Urothelium cell line (cell line): ENCODE measurements at regions not wholly inside any gene's neighbourhood (a gene's known extent, or its start where the extent isn't known, plus 50 kb on each side); places are given as distances from the start of the nearest gene placed in this dataset.

Source experiments
- DNase-seq: peaks from one replicate; pipeline ENCODE4 v3.0.0; 2011; ENCODE audit warnings: low spot score, mixed read lengths
- FAIRE-seq: peaks from 2 replicates; lab custom pipeline; 2011; peaks lifted over from hg19 to GRCh38; lab: Jason Lieb, UNC

DNA sequence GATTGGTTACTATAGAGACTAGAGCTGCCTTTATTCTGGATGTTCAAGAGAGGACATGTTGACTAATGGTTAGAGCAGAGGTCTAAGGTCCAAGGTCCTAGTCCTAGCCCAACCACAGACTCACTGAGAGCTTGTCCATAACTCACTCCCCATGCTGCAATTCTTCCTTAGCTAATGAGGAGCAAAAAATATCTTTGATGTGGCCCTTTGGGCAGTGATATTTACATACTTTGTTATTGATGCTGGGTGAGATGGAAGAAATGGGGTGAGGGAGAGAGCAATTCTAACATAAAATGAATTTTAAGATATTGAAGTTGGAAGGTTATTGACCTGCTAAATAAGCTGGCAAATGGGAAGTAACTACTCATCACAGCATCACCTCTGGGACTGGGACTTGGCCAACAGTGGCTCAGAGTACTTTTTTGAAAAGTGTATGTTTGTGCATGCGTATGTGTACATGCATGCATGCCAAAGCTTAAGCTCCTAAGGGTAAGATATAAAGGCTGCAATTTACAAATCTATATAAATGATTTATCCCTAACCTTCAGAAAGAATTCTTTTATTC is 58.0 kb upstream of the ANKRD55 start:
- DNase-seq (no peak), FAIRE-seq (no peak)

DNA sequence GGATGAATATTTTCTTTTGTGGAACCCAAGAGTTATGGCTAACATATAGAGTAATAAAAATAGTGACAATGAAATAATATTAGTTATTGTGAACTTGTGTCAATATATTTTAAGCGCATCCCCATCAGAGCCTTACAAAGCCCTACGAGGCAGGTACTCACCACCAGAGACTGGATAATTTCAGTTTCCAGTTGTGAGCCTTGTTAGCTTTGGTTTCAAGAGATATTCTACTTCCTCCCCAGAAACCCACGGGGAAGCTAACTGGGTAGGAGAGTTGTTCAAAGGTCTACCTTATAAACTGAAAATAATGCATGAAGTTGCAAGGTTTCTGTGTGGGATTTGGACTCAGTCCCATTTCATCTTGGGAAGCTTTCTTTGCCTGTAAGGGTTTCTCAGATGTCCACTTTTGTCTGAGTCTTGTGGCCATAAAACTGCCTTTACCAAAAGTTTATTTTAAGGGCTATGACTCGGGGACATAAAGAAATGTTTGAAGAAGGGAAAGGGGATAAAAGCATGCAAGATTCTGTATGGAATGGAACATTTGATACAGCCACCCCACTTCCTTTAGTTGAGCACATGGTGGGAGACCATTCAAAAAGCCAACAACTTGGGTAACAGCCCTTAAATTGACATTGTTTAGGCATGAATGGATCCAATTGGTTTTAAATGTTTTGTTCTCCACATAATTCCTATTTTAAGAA is 57.4 kb upstream of the ANKRD55 start:
- DNase-seq (no peak), FAIRE-seq (no peak)

DNA sequence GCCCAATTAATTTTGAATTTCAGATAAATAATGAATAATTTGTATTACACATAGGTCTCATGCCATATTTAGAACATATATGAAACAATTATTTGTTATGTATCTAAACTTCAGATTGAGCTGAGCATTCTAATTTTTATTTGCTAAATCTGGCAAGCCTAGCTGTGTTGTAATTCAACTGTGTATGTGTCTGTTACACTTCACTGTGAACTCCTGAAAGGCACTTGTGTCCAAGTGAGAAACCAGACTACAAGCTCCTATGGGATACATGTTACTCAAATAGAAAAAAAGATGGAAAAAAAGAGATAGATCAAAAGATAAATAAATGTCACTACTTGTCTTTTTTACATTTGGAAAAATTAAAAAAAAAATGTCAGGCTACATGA is 56.5 kb upstream of the ANKRD55 start:
- no peak for DNase-seq

DNA sequence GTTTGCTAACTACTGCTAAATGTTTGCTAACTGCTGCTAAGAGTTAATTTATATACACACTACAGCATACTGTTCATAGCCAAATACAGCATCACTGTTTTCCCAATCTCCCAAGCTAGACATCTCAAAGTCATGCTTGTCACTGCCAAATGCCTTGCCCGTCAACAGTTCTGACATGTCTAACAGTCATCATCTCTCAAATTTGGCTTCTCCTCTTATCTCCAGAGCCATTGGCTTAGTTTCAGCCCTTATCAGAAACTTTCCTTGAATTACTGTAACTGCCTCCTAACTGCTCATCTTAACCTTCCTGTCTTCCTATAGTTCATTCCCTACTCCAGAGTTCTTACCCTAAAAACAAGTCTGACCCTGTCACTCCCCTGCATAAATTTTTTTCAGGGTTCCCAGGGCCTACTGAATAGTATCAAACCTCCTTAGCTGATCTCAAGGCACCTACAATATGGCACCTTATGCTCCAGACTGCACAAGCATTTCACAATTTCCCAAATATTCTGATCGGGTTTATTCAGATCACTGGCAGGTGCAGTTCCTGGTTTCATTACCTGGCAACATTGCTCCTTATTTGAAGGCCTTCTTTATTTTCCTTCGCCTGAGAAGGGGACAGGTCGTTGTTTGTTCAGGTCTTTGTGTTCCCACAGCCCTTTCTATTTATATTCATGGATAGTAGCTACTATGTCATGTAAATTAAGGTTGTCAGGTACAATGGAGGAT is 55.9 kb upstream of the ANKRD55 start:
- no peak for DNase-seq
- FAIRE-seq, result no peak

More for the DNA sequence above, 56.5 kb upstream of the ANKRD55 start:
- no peak for FAIRE-seq

DNA sequence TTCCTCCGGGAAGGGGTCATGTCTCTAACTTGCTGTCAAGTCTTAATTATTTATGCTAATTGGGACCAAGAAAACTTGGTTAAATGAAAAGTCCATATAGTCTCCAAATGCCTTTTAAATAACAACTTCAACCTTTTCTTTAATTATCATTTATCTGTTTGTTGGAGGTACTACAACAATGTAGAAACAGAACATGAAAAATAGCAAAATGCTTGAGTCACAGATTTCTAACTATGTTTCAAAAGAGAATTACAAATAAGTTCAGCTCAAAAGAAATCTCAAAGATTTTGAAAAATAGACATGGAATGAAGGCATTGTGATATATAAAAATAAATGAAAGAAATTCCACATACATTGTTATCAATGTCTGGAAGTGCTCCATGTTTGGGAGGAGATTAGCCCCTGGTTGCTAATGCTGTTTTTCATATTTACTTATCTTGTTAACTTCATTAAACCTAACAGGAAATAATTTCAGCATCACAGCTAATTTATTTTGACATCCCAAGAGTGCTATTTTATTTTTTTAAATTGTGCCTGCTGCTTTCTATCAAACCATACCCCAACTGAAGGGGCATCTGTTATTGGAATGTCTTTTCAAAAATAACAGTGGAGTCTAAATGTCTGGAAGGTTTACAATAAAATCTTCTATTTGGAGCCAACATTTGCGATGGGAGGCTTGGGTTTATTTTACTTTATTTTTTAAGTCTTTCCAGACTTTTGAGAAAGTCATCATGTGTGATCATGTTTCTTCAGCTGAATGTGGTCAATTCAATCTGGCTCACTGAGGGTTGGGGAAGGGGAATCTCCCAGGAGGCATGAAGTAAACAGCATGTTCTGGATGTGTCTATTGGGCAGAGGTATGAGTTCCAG is 53.1 kb upstream of the ANKRD55 start:
- FAIRE-seq (no peak), DNase-seq (no peak)

DNA sequence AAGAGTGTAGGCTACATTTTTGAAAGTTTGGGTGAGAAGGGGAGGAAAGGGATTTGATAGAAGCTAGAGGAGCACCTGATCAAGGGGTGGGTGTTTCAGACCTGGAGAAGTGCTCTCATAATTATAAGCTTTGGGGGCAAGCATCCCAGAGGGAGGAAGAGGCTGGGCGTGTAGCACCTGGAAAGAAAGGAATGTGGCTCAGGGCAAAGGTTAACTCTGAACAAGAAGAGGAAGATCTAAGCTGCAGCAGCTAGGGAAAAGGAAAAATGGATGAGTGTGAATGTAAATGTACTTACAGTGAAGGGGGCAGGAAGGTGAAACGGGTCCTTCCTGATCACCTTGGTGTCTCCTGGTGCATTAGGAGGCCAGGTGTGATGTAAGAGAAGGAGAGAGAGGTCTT is 49.8 kb upstream of the ANKRD55 start:
- DNase-seq, result no peak
- FAIRE-seq, result no peak
